GM19397 (cell line): ENCODE measurements at regions not wholly inside any gene's neighbourhood (a gene's known extent, or its start where the extent isn't known, plus 50 kb on each side); places are given as distances from the start of the nearest gene placed in this dataset.

ENCODE experiments used
- ATAC-seq: cut with Tn5 transposase; IDR thresholded peaks from one replicate; pipeline ENCODE4 v1.9.1; 2021; ENCODE audit warnings: mild to moderate bottlenecking, moderate library complexity; ENCODE audit not compliant: unreplicated experiment

DNA sequence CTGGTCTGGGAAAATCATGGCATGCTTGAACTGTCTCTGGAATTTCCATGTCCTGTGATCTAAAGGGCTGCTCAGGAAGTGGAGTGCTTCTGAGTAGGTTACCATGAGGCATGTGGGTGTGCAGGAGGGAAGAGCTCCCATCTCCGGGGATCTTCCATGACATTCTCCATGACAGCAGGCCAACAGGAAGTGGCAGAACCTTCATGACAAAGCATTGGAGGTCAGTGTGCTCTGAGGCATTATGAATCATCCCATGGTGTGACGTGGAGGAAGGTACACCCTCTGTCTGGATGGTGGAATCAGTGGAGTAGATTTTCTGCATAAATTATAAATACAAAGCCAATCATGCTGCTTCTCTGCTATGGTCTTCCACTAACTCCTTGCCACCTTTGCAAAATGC is 139.6 kb upstream of the E2F8 start:
- ATAC-seq = no peak

DNA sequence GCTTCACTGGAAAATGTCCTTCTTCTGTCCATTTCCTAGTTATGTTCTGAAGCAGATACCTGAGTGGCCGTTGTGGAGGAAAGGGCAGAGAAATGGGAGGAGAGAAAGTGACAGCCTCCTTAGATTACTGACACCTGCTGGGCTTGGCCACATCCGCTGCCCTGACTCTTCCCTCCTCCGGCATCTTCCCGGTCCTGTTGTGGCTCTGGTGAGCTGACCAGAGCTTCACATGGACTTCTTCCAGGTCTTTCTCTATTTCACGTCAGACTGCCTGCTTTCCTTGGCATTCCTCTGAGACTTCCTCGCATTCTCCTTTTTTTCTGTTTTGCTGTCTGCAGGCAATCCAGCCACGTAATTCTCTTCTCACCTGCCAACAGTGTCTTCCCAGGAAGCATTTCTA is 138.7 kb upstream of the E2F8 start:
- ATAC-seq = no peak

DNA sequence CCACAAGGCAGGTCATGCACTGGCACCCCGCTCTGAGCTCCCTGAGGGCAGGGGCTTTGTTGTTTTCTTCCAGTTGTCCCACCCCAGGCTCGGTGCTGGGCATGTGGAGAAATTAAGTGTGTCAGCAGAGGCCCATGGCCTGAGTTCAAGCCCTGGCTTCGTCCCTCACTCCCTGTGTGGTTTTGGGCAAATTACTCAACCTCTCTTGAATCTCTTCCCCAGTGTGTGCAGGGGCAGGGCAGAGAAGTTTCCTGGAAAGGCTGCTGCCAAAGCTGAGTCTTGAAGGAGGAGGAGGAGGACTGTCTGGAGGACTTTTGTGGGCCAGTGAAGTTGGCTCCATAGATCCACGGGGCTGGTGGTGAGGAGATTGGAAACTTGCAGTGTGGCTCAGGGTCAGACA is 138.1 kb upstream of the E2F8 start:
- no peak for ATAC-seq

DNA sequence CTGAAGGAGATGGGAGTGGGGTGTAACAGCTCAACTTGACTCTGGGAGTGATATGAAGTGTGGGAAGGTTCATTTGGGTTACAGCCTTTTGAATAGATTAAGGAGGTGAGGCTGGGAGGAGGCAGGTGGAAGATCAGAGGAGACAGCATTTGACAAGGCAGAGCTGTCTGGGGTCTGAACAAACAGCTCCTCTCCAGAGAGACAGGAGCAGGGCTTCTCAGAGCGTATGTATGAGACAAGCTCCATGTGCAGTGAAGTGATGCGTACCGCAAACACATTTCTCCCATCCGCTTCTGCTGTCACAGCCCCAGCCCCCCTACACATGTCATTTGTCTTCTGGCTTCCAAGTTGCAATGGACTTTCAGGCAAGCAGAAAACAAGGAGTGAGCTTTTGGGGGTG is 137.1 kb upstream of the E2F8 start:
- ATAC-seq = no peak

DNA sequence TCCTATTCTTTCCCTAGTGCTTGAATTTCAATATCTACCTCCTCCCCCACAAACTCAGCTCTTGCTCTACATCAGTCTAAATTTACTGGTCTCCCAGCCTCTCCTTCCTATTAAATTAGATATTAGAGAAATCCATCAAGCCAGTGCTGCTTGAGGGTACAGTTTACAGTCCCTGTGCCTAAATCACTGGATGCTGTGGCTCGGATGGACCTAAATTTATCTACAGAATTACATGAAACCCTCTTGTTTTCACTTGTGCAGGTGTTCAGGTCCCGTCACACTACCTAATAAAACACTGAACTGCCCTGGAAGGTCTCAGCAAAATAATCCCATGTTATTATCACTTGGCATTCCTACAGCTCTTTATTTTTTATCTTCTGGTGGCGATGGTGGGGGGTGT is 134.7 kb upstream of the E2F8 start:
- ATAC-seq = no peak

DNA sequence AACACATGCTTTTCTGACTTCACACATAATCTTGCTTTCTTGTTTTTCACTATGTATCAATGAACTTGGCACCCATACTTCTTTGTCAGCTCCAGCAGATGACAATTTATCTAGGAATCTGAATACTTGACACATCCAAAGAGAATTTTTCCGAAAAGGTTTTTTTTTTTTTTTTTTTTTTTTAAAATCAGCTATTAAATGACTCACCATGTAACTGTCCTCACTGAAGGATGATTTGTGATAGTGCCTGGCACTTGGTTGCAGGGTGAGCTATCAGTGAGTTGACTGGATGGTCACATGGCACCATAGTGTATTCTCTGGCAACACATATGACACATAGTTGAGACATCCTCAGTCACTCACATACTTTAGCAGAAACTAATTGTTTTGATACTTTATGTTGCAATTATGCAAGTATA is 133.4 kb upstream of the E2F8 start:
- ATAC-seq = no peak

DNA sequence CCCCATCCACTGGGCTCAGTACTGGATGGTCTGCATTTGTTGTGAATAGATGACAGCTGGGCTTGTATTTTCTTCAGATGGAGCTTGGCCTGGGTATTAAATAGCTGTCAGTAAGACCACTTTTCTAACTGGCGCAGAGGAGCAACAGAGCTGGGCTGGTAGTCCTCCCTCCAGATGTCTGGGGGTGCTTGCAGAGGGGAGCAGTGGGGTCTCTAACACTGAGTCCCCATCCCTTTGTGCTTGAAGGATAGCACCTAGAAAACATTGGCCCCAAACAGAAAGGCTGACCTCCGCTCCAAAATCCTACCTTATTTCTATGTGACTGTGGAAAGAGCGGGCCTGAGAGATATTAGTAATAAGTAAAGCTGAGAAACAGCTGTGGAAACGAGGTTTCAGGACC is 131.6 kb upstream of the E2F8 start:
- ATAC-seq = no peak

DNA sequence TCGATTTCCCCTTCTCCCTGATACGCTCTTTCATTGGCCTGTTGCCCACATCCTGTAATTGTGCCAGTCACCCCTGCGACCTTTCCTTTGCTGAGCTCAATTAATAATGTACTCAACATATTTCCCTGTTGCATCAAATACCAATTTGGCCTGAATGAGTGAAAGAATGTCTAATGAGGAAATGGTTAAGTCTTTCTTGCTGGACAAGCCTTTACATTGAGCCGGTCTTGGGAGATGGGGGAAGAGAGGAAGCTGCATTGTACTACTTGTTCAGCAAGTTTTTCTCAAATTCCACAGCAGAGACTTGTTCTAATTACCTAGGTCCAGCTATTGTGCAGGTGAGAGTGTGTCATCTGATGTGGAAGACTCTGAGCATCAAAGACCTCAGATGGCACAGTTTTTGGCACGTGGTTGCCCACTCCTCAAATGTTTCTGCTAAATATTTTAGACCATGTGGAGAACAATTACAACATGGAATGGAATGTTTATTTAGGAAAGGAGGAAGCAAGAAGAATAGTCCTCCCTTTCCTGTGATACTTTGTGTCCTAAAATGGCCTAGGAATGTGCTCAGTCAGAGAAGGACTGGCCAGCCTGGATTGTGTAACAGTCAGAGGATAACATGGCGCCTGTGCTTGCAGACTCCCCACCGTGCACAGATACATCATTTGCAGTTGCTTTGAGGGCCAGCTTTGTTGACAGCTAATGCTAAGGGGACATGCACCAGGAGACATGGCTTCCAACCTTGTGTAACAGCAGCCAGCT is 129.5 kb upstream of the E2F8 start:
- ATAC-seq = no peak

DNA sequence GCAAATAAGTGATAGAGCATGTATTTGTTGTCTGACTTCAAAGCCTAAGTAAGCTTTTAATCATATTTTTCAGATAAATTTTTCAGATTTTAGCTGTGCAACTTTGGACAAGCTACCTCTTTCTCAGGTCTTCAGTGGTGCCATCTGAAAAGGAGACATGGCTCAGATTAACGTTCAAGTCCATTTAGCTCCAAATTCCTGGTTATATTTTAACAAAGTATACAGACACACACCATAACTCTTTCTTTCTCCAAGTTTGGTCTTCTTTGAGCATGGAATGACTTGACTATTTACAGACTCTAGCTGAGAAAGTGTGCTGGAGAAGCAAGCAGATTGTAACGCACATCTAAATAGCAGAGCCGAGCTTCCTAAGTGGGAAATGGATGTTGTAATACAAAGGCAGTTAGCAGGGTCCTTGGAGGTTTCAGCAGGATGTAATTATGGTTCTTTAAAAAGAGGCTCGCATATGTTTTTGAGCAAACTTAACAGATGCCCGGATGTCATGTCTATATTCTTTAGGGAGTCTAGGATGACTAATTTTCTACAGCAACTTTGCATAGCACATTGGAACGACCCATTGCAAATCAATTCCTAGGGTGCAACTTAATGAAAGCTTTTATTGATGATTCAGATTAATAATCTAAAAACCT is 128.1 kb upstream of the E2F8 start:
- no peak for ATAC-seq

DNA sequence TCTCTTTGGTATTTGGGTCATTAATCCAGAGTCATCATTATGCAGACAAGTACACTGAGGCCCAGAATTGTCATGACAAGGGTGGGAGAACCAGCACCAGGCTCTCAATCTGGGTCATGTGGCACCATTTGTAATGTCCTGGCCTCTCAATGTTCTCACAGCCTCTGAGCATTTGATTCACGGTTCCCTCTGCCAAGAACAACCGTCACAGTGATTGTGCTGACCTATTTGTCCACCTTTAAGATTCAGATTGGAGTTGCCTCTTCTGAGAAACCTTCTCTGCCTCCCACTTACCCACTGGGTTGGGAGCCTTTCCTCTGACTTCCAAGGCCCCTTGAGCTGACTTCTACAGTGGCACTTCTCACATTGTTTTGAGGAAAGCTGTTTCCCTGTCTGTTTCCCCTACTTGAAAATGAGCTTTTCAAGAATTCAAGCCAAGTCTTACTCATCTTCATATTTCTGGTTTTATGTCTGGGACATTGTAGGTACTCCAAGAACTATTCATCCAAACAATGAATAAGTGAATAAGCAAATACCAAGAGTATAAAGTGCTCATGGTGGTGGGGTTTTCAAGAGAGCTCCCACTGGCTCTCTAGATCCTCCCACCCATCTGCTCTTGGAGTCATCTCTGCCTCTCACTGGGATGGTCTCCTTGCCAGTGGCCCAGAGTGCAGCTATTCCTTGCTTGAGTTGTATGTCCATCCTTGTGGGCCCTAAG is 126.4 kb upstream of the E2F8 start:
- ATAC-seq = no peak

DNA sequence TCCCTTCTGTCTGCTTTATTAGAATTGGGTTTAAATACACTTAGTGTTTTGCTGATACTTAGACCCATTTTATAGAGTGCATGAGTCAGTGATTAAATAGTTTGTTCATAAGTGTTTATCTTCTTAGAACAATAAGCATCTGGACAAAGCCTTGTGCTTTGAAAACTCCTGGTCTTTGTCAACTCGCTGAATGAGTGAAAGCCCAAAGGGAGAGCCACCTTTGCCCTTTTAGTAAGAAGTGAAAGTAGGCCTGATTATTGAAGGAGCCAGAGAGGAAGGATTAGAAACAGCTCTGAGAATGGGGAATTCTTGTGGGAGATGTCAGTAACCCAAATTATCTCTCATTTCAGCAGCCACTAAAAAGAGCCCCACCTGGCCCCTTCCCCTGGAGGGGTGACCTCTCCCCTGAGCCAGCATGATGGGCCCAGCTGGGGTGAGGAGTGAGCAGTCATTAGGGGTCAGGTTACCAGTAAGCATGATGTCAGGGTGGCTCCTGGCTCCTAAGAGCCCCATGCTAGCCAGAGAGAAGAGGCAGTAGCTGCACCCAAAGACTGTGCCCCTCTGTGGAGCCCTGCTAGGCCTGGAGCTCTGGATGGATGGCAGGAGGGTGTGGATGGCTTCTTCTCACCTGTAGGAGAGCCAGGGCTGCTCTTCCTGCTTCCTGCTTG is 125.1 kb upstream of the E2F8 start:
- ATAC-seq = no peak

DNA sequence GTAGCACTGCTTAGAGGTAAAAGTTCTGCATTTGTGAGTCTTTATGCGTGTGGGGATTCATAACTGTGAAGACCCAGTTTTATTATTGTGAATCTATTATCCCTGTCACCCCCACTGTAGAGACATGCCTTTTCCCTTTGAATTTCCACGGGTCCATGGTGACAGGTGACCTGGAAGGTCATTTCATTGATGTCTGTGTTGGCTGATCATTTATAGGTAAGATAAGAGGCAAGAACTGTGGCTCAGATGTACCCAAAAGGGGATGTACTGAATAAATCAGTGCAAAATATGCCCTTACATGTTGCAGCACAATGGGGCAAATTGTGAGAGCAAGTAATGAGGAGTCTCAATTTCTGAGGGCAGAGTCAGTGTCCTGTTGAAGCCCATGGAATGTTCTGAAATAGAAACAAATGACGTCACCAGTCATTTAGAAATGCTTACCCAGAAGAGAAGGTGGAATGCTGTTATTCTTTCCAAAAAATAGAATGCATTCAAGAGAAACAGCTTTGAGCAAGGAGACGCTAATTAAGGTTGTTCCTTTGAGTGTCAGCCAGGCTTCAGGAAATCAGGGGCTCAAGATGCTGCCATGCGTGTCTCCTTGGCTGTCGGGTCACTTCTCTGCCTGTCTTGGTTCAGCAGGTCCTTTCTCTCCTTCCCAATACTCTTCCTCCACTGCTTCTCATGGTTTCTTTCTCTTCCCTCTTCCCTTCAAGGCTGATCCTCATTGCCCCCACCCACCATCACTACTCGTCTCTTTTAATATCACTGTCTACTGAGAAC is 118.7 kb upstream of the E2F8 start:
- ATAC-seq = no peak

DNA sequence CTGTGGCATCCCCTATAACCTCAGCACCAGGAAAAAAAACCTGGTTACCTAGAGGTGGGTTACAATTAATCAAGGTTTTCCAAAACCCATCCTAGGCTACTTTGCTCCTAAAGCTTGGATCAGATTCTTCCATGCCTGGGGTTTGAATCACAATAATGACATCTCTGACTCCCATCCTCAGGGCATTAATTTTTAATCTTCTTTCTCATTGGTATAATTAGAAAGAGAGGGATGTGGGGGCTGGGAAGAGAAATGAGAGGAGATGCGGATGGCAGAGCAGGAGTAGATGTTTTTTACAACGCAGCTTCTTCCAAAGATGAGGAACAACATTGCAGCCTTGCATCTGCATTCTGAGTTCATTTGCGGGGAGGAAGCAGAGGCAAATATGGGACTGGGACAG is 117.2 kb upstream of the E2F8 start:
- no peak for ATAC-seq

DNA sequence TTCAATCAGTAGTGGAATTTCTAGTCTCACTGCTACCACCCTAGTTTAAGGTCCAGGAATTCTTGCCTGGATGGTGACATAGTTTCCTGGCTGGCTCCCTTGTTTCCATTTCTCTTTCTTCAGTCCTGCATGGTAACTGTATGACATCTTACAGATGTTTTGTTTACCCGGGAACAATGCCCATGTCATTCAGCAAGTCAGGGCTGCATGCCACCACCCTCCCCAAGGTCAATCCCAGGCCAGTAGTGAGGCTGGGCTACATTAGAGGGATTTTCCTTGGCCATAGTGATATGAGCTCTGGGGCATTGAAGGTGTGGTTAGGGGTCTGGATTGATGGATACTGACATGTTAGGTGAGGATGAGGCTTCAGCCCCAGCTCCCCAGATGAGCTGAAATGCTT is 114.9 kb upstream of the E2F8 start:
- no peak for ATAC-seq

DNA sequence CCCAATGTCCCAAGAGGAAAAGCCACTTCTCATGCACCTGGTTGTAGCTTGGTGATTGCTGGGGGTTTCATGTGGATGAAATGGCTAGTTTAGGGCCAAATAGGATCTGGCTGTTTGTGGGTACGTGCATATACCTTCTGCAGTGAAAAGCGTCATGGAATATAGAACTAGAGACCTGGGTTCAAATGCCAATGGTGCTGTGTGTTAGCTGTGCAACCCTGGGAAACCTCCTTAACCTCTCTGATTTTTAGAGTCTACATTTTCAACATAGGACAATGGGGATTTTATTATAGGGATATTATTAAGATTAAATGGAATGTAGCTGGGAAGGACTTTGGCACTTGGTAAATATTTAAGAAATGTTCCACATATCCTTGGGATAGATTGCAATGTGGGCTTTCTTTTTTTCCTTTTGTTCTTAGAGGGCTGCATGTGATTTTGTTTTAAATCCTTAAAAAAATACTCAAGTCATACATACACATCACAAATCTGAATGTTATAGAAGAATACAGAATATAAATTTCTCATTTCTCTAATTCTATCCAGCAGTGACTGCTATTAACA is 112.6 kb upstream of the E2F8 start:
- ATAC-seq = no peak

DNA sequence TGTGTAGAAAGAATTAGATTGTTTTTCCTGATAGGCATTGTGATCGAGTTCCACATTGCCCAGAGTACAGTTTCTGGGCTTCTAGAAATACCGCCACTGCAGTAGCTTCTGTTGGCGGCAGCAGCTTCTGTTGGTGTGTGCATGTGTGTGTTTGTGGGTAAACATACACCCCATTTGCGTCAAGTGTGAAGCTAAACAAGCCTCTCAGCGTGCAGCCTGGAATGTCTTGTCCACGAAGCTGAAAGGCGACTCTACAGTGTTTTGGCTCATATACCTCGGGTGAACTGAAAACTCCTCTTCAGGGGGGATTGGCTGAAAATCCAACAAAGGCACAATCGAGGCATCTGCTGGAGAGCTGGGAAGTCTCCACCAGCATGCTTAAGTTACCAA is 112.0 kb upstream of the E2F8 start:
- ATAC-seq = no peak

DNA sequence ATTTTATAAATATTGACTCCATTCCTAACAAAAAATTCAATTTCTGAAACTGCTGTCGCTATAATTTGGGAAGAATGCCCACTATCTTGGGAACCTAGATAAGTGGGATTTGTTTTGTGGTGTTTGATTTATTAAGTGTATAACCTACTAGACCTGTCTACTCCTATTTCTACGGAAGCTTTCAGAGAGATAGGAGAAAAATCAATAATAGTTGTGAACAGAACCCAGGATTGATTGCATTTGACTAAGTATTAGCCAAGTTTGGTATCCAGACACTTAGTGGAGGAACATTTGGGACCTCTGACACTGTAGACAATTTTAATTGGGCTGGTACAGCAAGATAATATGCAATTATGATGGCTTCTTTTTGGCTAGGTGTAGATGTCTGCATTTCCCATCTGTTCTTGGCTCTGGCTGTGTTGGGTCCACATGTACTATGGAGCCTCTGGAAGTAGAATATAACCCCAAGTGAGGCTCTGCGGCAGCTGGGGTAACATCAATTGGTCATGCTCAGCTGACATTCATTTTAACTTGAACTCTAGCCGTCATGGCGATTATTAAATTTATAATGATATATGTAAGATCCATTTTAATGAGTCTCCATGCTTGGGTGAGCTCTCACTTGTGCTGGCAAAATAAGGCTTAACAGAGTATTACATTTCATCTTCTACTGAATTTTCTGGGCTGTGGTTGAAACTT is 111.5 kb upstream of the E2F8 start:
- no peak for ATAC-seq

DNA sequence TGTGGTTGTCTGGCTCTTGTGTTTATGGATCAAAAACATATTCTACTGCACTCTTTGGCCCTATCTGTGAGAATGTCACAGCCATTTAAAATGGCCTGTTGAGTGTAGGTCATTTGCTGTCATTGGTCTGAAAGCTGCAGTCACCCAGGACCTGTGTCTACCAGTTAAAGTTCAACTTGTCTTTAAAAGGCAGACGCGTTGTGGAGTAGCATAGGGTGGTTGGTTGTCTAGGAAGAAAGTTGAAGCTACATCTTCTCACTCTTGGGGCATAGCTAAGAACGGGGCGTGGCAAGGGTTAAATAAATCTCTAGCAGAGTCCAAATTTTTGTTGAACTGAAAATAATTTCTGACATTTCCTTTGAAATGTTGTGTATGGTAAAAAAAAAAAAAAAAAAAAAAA is 110.7 kb upstream of the E2F8 start:
- no peak for ATAC-seq

DNA sequence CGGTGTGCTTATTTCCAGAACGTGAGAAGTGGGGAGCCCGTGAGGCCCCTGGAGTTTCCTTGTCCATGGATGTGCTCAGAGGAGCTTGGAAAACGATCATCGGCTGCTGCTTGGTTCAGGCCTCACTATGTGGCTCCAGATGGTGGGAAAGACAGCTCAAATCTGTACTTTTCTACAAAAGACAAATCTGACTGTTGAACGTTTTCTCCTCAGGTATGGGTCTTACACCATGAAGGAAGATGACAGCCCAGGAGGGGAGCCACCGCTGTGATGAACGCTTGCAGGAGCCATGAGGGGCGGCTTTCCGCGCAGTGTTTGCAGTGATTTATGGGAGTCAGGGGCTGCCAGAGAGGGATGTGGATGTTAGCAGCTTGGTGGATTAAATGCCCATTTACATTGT is 109.4 kb upstream of the E2F8 start:
- ATAC-seq = no peak
